ENCODE measurements at regions not wholly inside any gene's neighbourhood (a gene's known extent, or its start where the extent isn't known, plus 50 kb on each side); places are given as distances from the start of the nearest gene placed in this dataset.

DNA sequence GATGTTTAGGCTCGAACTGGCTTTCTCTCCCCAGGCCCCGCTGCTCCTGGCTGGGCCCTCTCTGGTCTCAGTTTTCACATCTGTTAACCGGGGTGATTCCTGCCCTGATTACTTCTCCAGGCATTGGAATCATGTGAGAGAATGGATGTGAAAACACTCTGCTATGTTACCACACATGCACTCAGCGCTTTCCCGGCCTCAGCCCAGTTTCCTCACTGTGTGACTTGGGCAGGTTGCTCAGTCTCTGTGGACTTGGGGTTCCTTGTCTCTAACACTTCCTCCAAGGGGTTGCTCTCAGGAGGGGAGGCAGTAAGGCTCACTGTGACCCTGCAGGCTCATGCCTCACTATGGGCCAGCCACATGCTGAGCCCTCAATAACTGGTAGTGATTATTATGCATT, 230.4 kb upstream of the HS6ST1 start:
- Histone ChIP-seq H3K4me1 (ENCODE audit: insufficient read depth, low read length) (no peaks in the 10 kb centered on the region), H3K27me3 (ENCODE audit: control insufficient read depth in 1 of 2, insufficient read depth in 2 of 2, low read length in 2 of 2) (no peaks in the 10 kb centered on the region), H3K36me3 (ENCODE audit: insufficient read depth, low read length) (no peaks in the 10 kb centered on the region), H3K27ac (ENCODE audit: low read depth in 1 of 2, low read length in 2 of 2) (no peak overlapping the region), H3K4me3 (ENCODE audit: low read length) (no peak overlapping the region), H3K9me3 (ENCODE audit: control insufficient read depth in 1 of 2, insufficient read depth in 1 of 2, low read length in 2 of 2) (no peaks in the 10 kb centered on the region)
- ChIA-PET CTCF (no interaction called here), POLR2A (no interaction called here)
- ATAC-seq (ENCODE audit: poor library complexity), result no peak
- no peak overlapping the region for H3K4me3 Mint-ChIP-seq
- no peak for DNase-seq
- H3K9me3 Mint-ChIP-seq, result no peaks in the 10 kb centered on the region
- H3K27me3 Mint-ChIP-seq, result no peaks in the 10 kb centered on the region
- H3K27ac Mint-ChIP-seq, result no peak overlapping the region
- no peaks in the 10 kb centered on the region for H3K36me3 Mint-ChIP-seq (ENCODE audit: low read depth)
- TF ChIP-seq, protein P1, sequence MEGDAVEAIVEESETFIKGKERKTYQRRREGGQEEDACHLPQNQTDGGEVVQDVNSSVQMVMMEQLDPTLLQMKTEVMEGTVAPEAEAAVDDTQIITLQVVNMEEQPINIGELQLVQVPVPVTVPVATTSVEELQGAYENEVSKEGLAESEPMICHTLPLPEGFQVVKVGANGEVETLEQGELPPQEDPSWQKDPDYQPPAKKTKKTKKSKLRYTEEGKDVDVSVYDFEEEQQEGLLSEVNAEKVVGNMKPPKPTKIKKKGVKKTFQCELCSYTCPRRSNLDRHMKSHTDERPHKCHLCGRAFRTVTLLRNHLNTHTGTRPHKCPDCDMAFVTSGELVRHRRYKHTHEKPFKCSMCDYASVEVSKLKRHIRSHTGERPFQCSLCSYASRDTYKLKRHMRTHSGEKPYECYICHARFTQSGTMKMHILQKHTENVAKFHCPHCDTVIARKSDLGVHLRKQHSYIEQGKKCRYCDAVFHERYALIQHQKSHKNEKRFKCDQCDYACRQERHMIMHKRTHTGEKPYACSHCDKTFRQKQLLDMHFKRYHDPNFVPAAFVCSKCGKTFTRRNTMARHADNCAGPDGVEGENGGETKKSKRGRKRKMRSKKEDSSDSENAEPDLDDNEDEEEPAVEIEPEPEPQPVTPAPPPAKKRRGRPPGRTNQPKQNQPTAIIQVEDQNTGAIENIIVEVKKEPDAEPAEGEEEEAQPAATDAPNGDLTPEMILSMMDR (IDR thresholded peaks at IDR 0.05), result no peak
- H3K4me1 Mint-ChIP-seq (ENCODE audit: low read depth), result no peaks in the 10 kb centered on the region
- intact Hi-C loops (cut with DNase I, micrococcal nuclease), result no loop called here

DNA sequence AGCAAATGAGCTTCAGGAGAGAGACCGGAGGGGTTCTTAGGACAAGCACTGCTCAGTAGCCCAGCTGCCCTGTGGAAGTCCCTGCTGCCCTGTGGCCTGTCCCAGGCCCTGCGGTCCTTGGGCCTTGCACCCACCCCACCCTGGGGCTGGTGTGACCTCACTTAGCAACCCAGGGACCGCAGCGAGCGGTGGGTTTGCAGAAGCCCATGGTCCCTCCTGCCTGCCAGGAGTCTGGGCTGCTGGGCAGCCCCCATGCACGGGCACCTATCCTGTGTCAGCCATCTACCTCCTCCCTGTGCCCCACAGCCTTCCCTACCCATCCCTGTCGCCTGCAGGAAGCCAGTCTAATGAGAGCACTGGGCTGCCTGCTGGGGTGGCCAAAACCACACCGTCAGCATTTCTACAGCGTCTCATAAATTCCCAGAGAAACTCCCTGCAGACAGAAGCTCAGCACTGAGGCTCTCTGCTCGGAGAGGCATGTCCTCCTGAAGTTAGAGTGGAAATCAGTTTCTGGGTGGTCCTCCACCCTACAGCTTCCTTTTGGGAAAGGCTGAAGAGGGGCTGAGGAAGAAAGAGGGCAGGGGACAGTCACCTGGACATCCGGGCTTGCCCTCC, 231.1 kb upstream of the HS6ST1 start:
- Mint-ChIP-seq H3K4me3 (no peak overlapping the region), H3K27me3 (no peaks in the 10 kb centered on the region), H3K36me3 (ENCODE audit: low read depth) (no peaks in the 10 kb centered on the region), H3K4me1 (ENCODE audit: low read depth) (no peaks in the 10 kb centered on the region), H3K27ac (no peak overlapping the region), H3K9me3 (no peaks in the 10 kb centered on the region)
- ATAC-seq (ENCODE audit: poor library complexity) (no peak), DNase-seq (no peak)
- no peaks in the 10 kb centered on the region for H3K27me3 ChIP-seq (ENCODE audit: control insufficient read depth in 1 of 2, insufficient read depth in 2 of 2, low read length in 2 of 2)
- H3K4me3 ChIP-seq (ENCODE audit: low read length), result no peak overlapping the region
- CTCF ChIA-PET, result no interaction called here
- intact Hi-C loops (cut with DNase I, micrococcal nuclease), result no loop called here
- no peak overlapping the region for H3K27ac ChIP-seq (ENCODE audit: low read depth in 1 of 2, low read length in 2 of 2)
- H3K4me1 ChIP-seq (ENCODE audit: insufficient read depth, low read length), result no peaks in the 10 kb centered on the region
- no peaks in the 10 kb centered on the region for H3K9me3 ChIP-seq (ENCODE audit: control insufficient read depth in 1 of 2, insufficient read depth in 1 of 2, low read length in 2 of 2)
- POLR2A ChIA-PET, result no interaction called here
- TF ChIP-seq, protein P1 (IDR thresholded peaks at IDR 0.05), result no peak
- H3K36me3 ChIP-seq (ENCODE audit: insufficient read depth, low read length), result no peaks in the 10 kb centered on the region

DNA sequence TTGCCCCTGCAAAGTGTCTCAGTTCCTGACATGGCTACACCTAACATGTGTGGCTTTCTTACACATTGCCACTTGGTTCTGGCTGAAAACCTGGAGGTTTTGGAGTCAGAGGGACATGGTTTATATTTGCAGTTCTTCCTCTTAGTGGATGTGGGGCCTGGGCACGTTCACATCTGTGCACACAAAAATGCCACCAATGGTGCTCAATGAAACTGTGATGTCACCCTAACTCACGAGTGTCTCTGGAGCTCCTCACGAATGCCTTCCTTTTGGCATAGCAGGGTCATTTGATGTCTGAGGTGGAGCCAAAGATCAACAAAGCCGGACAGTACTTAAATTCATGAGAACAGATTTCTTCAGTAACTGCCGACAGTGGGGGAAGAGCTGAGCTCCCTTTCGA, 231.7 kb upstream of the HS6ST1 start:
- CTCF ChIA-PET, result no interaction called here
- no peak overlapping the region for H3K27ac Mint-ChIP-seq
- intact Hi-C loops (cut with DNase I, micrococcal nuclease), result no loop called here
- TF ChIP-seq, protein P1 (IDR thresholded peaks at IDR 0.05), result no peak
- no peaks in the 10 kb centered on the region for H3K4me1 Mint-ChIP-seq (ENCODE audit: low read depth)
- Histone ChIP-seq H3K4me1 (ENCODE audit: insufficient read depth, low read length) (no peaks in the 10 kb centered on the region), H3K27ac (ENCODE audit: low read depth in 1 of 2, low read length in 2 of 2) (no peak overlapping the region), H3K27me3 (ENCODE audit: control insufficient read depth in 1 of 2, insufficient read depth in 2 of 2, low read length in 2 of 2) (no peaks in the 10 kb centered on the region), H3K9me3 (ENCODE audit: control insufficient read depth in 1 of 2, insufficient read depth in 1 of 2, low read length in 2 of 2) (no peaks in the 10 kb centered on the region), H3K36me3 (ENCODE audit: insufficient read depth, low read length) (no peaks in the 10 kb centered on the region), H3K4me3 (ENCODE audit: low read length) (no peak overlapping the region)
- no peak for ATAC-seq (ENCODE audit: poor library complexity)
- no peak overlapping the region for H3K4me3 Mint-ChIP-seq
- H3K9me3 Mint-ChIP-seq, result no peaks in the 10 kb centered on the region
- no peak for DNase-seq
- no peaks in the 10 kb centered on the region for H3K36me3 Mint-ChIP-seq (ENCODE audit: low read depth)
- POLR2A ChIA-PET, result no interaction called here
- no peaks in the 10 kb centered on the region for H3K27me3 Mint-ChIP-seq

All from CD4-positive, alpha-beta T cell (primary cell).